ENCODE measurements at regions not wholly inside any gene's neighbourhood (a gene's known extent, or its start where the extent isn't known, plus 50 kb on each side); places are given as distances from the start of the nearest gene placed in this dataset.

GRCh38 chr5:111839438-111839837 lies 82.4 kb upstream of the NREP start:
- Histone ChIP-seq H3K27me3 (no peaks in the 10 kb centered on the region), H3K4me3 (no peak overlapping the region), H3K27ac (no peak overlapping the region), H3K4me1 (peaks cover 0 to 17% (median 0%) of the 10 kb centered on the region in 4 donors), H3K9me3 (no peaks in the 10 kb centered on the region), H3K36me3 (no peaks in the 10 kb centered on the region)
- TF ChIP-seq EP300 (IDR thresholded peaks at IDR 0.05), result no peak
- TF ChIP-seq POLR2A (IDR thresholded peaks at IDR 0.05), result no peak
- no peak for TF ChIP-seq CTCF (IDR thresholded peaks at IDR 0.05)
- no peak for DNase-seq (ENCODE audit: low spot score in 2 of 2)
- WGBS, 2 donors, result 78 to 81% methylated on average over 3 of the region's 3 CpGs

DNA sequence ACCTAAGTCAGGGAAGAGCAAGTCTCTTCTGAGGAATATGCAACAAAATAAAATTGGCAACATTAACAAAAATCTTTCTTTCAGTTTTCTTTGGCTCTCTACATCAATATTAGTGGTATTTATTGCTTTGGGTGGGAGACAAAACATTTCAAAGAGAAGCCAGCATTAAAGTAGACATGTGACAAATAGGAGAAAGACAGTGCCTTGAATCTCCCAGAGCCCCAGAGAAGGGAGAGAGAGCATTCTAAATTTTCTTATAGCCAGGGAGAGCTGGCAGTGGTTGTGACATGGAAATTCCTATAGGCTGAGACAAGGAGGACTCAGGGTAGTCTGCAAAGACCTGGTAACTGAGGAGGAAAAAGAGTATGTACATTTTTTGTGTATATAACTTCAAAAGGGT lies 79.4 kb upstream of the NREP start:
- Histone ChIP-seq H3K9me3 (no peaks in the 10 kb centered on the region), H3K4me3 (no peak overlapping the region), H3K27ac (no peak overlapping the region), H3K27me3 (no peaks in the 10 kb centered on the region), H3K36me3 (no peaks in the 10 kb centered on the region), H3K4me1 (peaks cover 0 to 22% (median 0%) of the 10 kb centered on the region in 4 donors)
- TF ChIP-seq POLR2A (IDR thresholded peaks at IDR 0.05), result no peak
- no peak for TF ChIP-seq CTCF (IDR thresholded peaks at IDR 0.05)
- no peak for TF ChIP-seq EP300 (IDR thresholded peaks at IDR 0.05)
- DNase-seq (ENCODE audit: low spot score in 2 of 2), result no peak

DNA sequence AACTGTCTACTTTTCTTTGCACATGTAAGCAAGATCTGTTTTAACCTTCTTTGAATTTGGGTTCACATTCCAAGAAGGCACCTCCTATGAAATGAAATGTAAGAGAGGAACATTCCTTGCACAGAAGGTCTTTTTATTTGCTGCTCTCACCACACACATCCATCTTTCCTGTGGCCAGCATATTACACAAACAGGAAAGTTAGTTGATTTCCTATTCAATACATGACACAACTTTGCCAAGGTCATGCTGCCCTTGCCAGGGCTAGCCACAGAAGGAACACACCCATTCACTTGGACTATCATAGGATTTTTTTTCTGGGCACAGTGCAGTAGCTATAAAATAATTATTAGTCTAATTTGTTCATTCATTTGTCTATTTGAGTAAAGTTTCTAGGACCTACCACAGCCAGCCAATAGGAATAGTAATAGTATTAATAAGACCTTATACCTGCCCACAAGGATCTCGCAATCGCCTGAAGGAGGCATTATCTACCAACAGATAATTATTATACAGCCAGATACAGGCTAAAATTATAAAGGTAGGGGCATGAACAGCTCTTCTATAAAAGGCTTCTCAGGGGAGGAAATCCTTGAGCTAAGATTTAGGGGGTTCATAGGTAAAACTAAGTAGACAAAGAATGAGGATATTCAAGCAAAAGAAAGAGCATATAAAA lies 78.1 kb upstream of the NREP start:
- no peak for TF ChIP-seq CTCF (IDR thresholded peaks at IDR 0.05)
- no peak for TF ChIP-seq POLR2A (IDR thresholded peaks at IDR 0.05)
- TF ChIP-seq EP300 (IDR thresholded peaks at IDR 0.05), result no peak
- Histone ChIP-seq H3K9me3 (no peaks in the 10 kb centered on the region), H3K4me3 (no peak overlapping the region), H3K27ac (no peak overlapping the region), H3K4me1 (peaks cover 0 to 22% (median 0%) of the 10 kb centered on the region in 4 donors), H3K36me3 (no peaks in the 10 kb centered on the region), H3K27me3 (no peaks in the 10 kb centered on the region)
- DNase-seq (ENCODE audit: low spot score in 2 of 2), result no peak
- 83 to 97% methylated on average over 2 of the region's 2 CpGs for WGBS, 2 donors

GRCh38 chr5:111830333-111830732 lies 73.3 kb upstream of the NREP start:
- Histone ChIP-seq H3K27ac (no peak overlapping the region), H3K4me3 (no peak overlapping the region), H3K4me1 (peaks cover 0 to 14% (median 0%) of the 10 kb centered on the region in 4 donors), H3K9me3 (no peaks in the 10 kb centered on the region), H3K36me3 (no peaks in the 10 kb centered on the region), H3K27me3 (no peaks in the 10 kb centered on the region)
- DNase-seq (ENCODE audit: low spot score in 2 of 2), result no peak
- TF ChIP-seq POLR2A (IDR thresholded peaks at IDR 0.05) (no peak), EP300 (IDR thresholded peaks at IDR 0.05) (no peak), CTCF (IDR thresholded peaks at IDR 0.05) (no peak)
- 81 to 96% methylated on average over 1 of the region's 1 CpG for whole genome bisulfite sequencing, 2 donors

DNA sequence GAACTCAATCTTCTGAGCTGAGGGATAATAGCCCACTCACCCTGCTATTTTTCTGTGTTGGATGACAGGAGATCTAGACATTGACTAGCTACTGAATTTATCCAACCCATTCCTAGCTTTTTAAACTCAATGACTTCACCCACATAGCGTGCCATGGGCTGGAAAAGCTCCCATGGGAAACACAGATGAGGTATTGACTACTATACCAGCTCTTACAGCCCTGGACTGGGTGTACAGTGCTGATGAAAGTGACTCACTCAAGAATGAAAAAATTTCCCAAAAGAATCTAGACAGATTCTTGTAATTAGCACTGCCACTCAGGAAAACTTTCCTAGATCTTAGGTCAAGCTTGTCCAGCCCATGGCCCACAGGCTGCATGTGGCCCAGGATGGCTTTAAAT lies 72.7 kb upstream of the NREP start:
- H3K4me3 ChIP-seq, result no peak overlapping the region
- H3K27me3 ChIP-seq, result no peaks in the 10 kb centered on the region
- no peak for TF ChIP-seq CTCF (IDR thresholded peaks at IDR 0.05)
- H3K4me1 ChIP-seq, result peaks cover 0 to 8% (median 0%) of the 10 kb centered on the region in 4 donors
- H3K36me3 ChIP-seq, result no peaks in the 10 kb centered on the region
- DNase-seq (ENCODE audit: low spot score in 2 of 2), result no peak
- no peaks in the 10 kb centered on the region for H3K9me3 ChIP-seq
- WGBS, 2 donors, result 75 to 81% methylated on average over 1 of the region's 1 CpG
- H3K27ac ChIP-seq, result no peak overlapping the region
